HepG2 (cell line): ENCODE measurements at regions not wholly inside any gene's neighbourhood (a gene's known extent, or its start where the extent isn't known, plus 50 kb on each side); places are given as distances from the start of the nearest gene placed in this dataset.

Experiments
- AKNA ChIP-seq: sonication (generic); formaldehyde crosslinking; IDR thresholded peaks from 2 replicates; pipeline ENCODE4 v1.4.0; 2020; ENCODE audit warnings: missing genetic modification reagents, borderline replicate concordance
- BRF2 ChIP-seq: sonication (generic); formaldehyde crosslinking; IDR thresholded peaks from 2 replicates; pipeline ENCODE4 v1.8.1; 2022; ENCODE audit warnings: mild to moderate bottlenecking, missing genetic modification reagents
- CTCF ChIP-seq: sonication (generic); formaldehyde crosslinking; IDR thresholded peaks from 2 replicates; pipeline ENCODE4 v1.5.0; 2020; ENCODE audit warnings: mild to moderate bottlenecking, missing genetic modification reagents, moderate library complexity
- FOXP1 ChIP-seq, 2 experiments: fragments of 450-650 bp in 1 of 2; IDR thresholded peaks; 2 replicates each; pipeline ENCODE4 v1.6.1; 2017 to 2018; ENCODE audit warnings: antibody characterized with exemption in 1 of 2
- GMEB2 ChIP-seq: IDR thresholded peaks from 2 replicates; pipeline ENCODE4 v1.6.1; 2016; ENCODE audit warnings: missing biosample characterization, missing genetic modification reagents, low read depth
- HIVEP1 ChIP-seq: sonication (generic); formaldehyde crosslinking; IDR thresholded peaks from 2 replicates; pipeline ENCODE4 v1.4.0; 2020; ENCODE audit warnings: mild to moderate bottlenecking, missing genetic modification reagents
- PREB ChIP-seq: sonication (generic); formaldehyde crosslinking; IDR thresholded peaks from 2 replicates; pipeline ENCODE4 v1.4.0; 2020; ENCODE audit warnings: missing genetic modification reagents
- PRPF4 ChIP-seq: fragments of 200-400 bp; formaldehyde crosslinking; IDR thresholded peaks from 2 replicates; pipeline ENCODE4 v1.6.1; 2016; ENCODE audit warnings: low read length, low read depth; ENCODE audit not compliant: poor library complexity, severe bottlenecking
- RXRB ChIP-seq: IDR thresholded peaks from 2 replicates; pipeline ENCODE4 v1.6.1; 2016; ENCODE audit warnings: borderline replicate concordance, missing genetic modification reagents, missing compliant biosample characterization
- TCF12 ChIP-seq, 2 experiments: fragments of 450-650 bp in 1 of 2; sonication (generic) in 1 of 2; formaldehyde crosslinking in 1 of 2; IDR thresholded peaks; 2 replicates each; pipeline versions ENCODE4 v1.6.1 to v1.8.0; 2017 to 2022; ENCODE audit warnings: antibody characterized with exemption in 1 of 2, mild to moderate bottlenecking in 1 of 2, missing genetic modification reagents in 1 of 2, moderate library complexity in 1 of 2
- XRCC5 ChIP-seq: fragments of 200-400 bp; formaldehyde crosslinking; optimal IDR thresholded peaks from 2 replicates; pipeline ENCODE3; 2017; ENCODE audit warnings: mild to moderate bottlenecking, low read length
- ZNF282 ChIP-seq: fragments of 450-650 bp; IDR thresholded peaks from 2 replicates; pipeline ENCODE4 v1.6.1; 2018; ENCODE audit not compliant: partially characterized antibody

- TF ChIP-seq GMEB2: no peak
- TF ChIP-seq BRF2: no peak
- no peak for TF ChIP-seq ZNF282
- no peak for TF ChIP-seq XRCC5
- TF ChIP-seq HIVEP1 (CRISPR knock-in tag): no peak
- no peak for TF ChIP-seq TCF12 (IDR thresholded peaks at IDR 0.05)
- TF ChIP-seq TCF12 (CRISPR knock-in tag; IDR thresholded peaks at IDR 0.05): no peak
- no peak for TF ChIP-seq PRPF4
- TF ChIP-seq AKNA (CRISPR knock-in tag): no peak
- no peak for TF ChIP-seq PREB (CRISPR knock-in tag)
- no peak for TF ChIP-seq RXRB (CRISPR knock-in tag)
- TF ChIP-seq CTCF: no peak
- no peak for TF ChIP-seq FOXP1 (IDR thresholded peaks at IDR 0.05)
- TF ChIP-seq FOXP1 (CRISPR knock-in tag; IDR thresholded peaks at IDR 0.05): no peak
Measured at GRCh38 chr13:22027566-22027965, 356.7 kb downstream of the FGF9 start.
